ENCODE measurements at regions not wholly inside any gene's neighbourhood (a gene's known extent, or its start where the extent isn't known, plus 50 kb on each side); places are given as distances from the start of the nearest gene placed in this dataset.

- no peak for DNase-seq (ENCODE audit: insufficient read length, low spot score, missing footprints)
- Histone ChIP-seq H3K4me3 (ENCODE audit: insufficient read depth, low read length) (no peak overlapping the region), H3K4me2 (ENCODE audit: insufficient read depth, low read length) (no peak overlapping the region), H3K9me3 (ENCODE audit: low read depth, low read length) (no peaks in the 10 kb centered on the region), H3K27ac (ENCODE audit: low read depth, low read length) (no peak overlapping the region), H3K27me3 (ENCODE audit: insufficient read depth, low read length) (no peaks in the 10 kb centered on the region), H4K20me1 (ENCODE audit: insufficient read depth, low read length) (no peaks in the 10 kb centered on the region), H3K4me1 (ENCODE audit: insufficient read depth, low read length) (no peaks in the 10 kb centered on the region), H3K36me3 (ENCODE audit: insufficient read depth, low read length) (no peaks in the 10 kb centered on the region), H2AFZ (ENCODE audit: low read length) (no peak overlapping the region), H3K79me2 (ENCODE audit: insufficient read depth, low read length) (no peaks in the 10 kb centered on the region)
- no peak for TF ChIP-seq CTCF (IDR thresholded peaks at IDR 0.05; ENCODE audit: extremely low read depth, low read depth, low read length)
Observed at GRCh38 chr3:105022813-105023212, 343.9 kb upstream of the ALCAM start.

GRCh38 chr3:105030211-105030610 lies 336.5 kb upstream of the ALCAM start:
- Histone ChIP-seq H3K4me3 (ENCODE audit: insufficient read depth, low read length) (no peak overlapping the region), H3K4me2 (ENCODE audit: insufficient read depth, low read length) (no peak overlapping the region), H3K9me3 (ENCODE audit: low read depth, low read length) (no peaks in the 10 kb centered on the region), H3K36me3 (ENCODE audit: insufficient read depth, low read length) (no peaks in the 10 kb centered on the region), H3K79me2 (ENCODE audit: insufficient read depth, low read length) (no peaks in the 10 kb centered on the region), H3K27me3 (ENCODE audit: insufficient read depth, low read length) (no peaks in the 10 kb centered on the region), H3K27ac (ENCODE audit: low read depth, low read length) (no peak overlapping the region), H3K4me1 (ENCODE audit: insufficient read depth, low read length) (no peaks in the 10 kb centered on the region), H2AFZ (ENCODE audit: low read length) (no peak overlapping the region), H4K20me1 (ENCODE audit: insufficient read depth, low read length) (no peaks in the 10 kb centered on the region)
- DNase-seq (ENCODE audit: insufficient read length, low spot score, missing footprints): no peak
- no peak for TF ChIP-seq CTCF (IDR thresholded peaks at IDR 0.05; ENCODE audit: extremely low read depth, low read depth, low read length)

GRCh38 chr3:105032541-105032940 lies 334.2 kb upstream of the ALCAM start:
- no peaks in the 10 kb centered on the region for H3K36me3 ChIP-seq (ENCODE audit: insufficient read depth, low read length)
- no peak for TF ChIP-seq CTCF (IDR thresholded peaks at IDR 0.05; ENCODE audit: extremely low read depth, low read depth, low read length)
- H2AFZ ChIP-seq (ENCODE audit: low read length): no peak overlapping the region
- no peaks in the 10 kb centered on the region for H3K4me1 ChIP-seq (ENCODE audit: insufficient read depth, low read length)
- H3K4me2 ChIP-seq (ENCODE audit: insufficient read depth, low read length): no peak overlapping the region
- no peak overlapping the region for H3K4me3 ChIP-seq (ENCODE audit: insufficient read depth, low read length)
- no peak overlapping the region for H3K27ac ChIP-seq (ENCODE audit: low read depth, low read length)
- no peak for DNase-seq (ENCODE audit: insufficient read length, low spot score, missing footprints)
- no peaks in the 10 kb centered on the region for H3K79me2 ChIP-seq (ENCODE audit: insufficient read depth, low read length)
- no peaks in the 10 kb centered on the region for H3K27me3 ChIP-seq (ENCODE audit: insufficient read depth, low read length)
- H3K9me3 ChIP-seq (ENCODE audit: low read depth, low read length): no peaks in the 10 kb centered on the region
- no peaks in the 10 kb centered on the region for H4K20me1 ChIP-seq (ENCODE audit: insufficient read depth, low read length)

GRCh38 chr3:105033081-105033480 lies 333.6 kb upstream of the ALCAM start:
- Histone ChIP-seq H3K36me3 (ENCODE audit: insufficient read depth, low read length) (no peaks in the 10 kb centered on the region), H3K4me1 (ENCODE audit: insufficient read depth, low read length) (no peaks in the 10 kb centered on the region), H3K27me3 (ENCODE audit: insufficient read depth, low read length) (no peaks in the 10 kb centered on the region), H3K9me3 (ENCODE audit: low read depth, low read length) (no peaks in the 10 kb centered on the region), H3K4me2 (ENCODE audit: insufficient read depth, low read length) (no peak overlapping the region), H2AFZ (ENCODE audit: low read length) (no peak overlapping the region), H4K20me1 (ENCODE audit: insufficient read depth, low read length) (no peaks in the 10 kb centered on the region), H3K27ac (ENCODE audit: low read depth, low read length) (no peak overlapping the region), H3K79me2 (ENCODE audit: insufficient read depth, low read length) (no peaks in the 10 kb centered on the region), H3K4me3 (ENCODE audit: insufficient read depth, low read length) (no peak overlapping the region)
- TF ChIP-seq CTCF (IDR thresholded peaks at IDR 0.05; ENCODE audit: extremely low read depth, low read depth, low read length): no peak
- no peak for DNase-seq (ENCODE audit: insufficient read length, low spot score, missing footprints)

Measured in osteoblast (primary cell).